Left ventricle myocardium inferior (tissue), 1 donor: ENCODE measurements at regions not wholly inside any gene's neighbourhood (a gene's known extent, or its start where the extent isn't known, plus 50 kb on each side); places are given as distances from the start of the nearest gene placed in this dataset.

Source experiments
- DNase-seq: peaks from one replicate; pipeline ENCODE4 v3.0.0-alpha.2; 2020
- H3K27ac ChIP-seq: fragments of 200-600 bp; replicated peaks from 2 replicates; pipeline ENCODE4 v1.8.0; 2021
- H3K27me3 ChIP-seq: fragments of 200-600 bp; 2 replicates; pipeline ENCODE4 v1.8.0; 2021; ENCODE audit warnings: low read depth
- H3K36me3 ChIP-seq: fragments of 200-600 bp; 2 replicates; pipeline ENCODE4 v1.8.0; 2021
- H3K4me1 ChIP-seq: fragments of 200-600 bp; 2 replicates; pipeline ENCODE4 v1.8.0; 2021
- H3K4me3 ChIP-seq: fragments of 200-600 bp; 2 replicates; pipeline ENCODE4 v1.8.0; 2021; ENCODE audit warnings: mild to moderate bottlenecking, moderate library complexity
- H3K9me3 ChIP-seq: fragments of 200-600 bp; replicated peaks from 2 replicates; pipeline ENCODE4 v1.8.0; 2021
- CTCF ChIP-seq: fragments of 200-600 bp; IDR thresholded peaks from 2 replicates; pipeline ENCODE4 v1.8.0; 2021; ENCODE audit warnings: antibody characterized with exemption, mild to moderate bottlenecking, borderline replicate concordance
- intact Hi-C: fragments of 100-400 bp; cut with micrococcal nuclease; formaldehyde crosslinking; loops from one replicate; pipeline ENCODE4 v1.11.0; 2022
- donor health status: DM: no; HTN: yes; CAD: no; lungs with severe emphysema.

GRCh38 chr10:123513870-123514269, 152.3 kb upstream of the GPR26 start:
- no peak for TF ChIP-seq CTCF
- H3K4me1 ChIP-seq, result no peaks in the 10 kb centered on the region
- no peak for DNase-seq
- H3K36me3 ChIP-seq, result no peaks in the 10 kb centered on the region
- no peak overlapping the region for H3K27ac ChIP-seq
- H3K9me3 ChIP-seq, result no peaks in the 10 kb centered on the region
- no peak overlapping the region for H3K4me3 ChIP-seq
- H3K27me3 ChIP-seq, result peaks cover 67% of the 10 kb centered on the region
- intact Hi-C loops, result no loop called here

- no peaks in the 10 kb centered on the region for H3K4me1 ChIP-seq
- intact Hi-C loops, result no loop called here
- H3K9me3 ChIP-seq, result no peaks in the 10 kb centered on the region
- no peak for DNase-seq
- H3K27me3 ChIP-seq, result peaks cover 73% of the 10 kb centered on the region
- H3K36me3 ChIP-seq, result no peaks in the 10 kb centered on the region
- TF ChIP-seq CTCF, result no peak
- H3K4me3 ChIP-seq, result no peak overlapping the region
- no peak overlapping the region for H3K27ac ChIP-seq
Measured at GRCh38 chr10:123514996-123515395, 151.2 kb upstream of the GPR26 start.

- Histone ChIP-seq H3K27me3 (peaks cover 74% of the 10 kb centered on the region), H3K27ac (no peak overlapping the region), H3K4me1 (no peaks in the 10 kb centered on the region), H3K36me3 (no peaks in the 10 kb centered on the region), H3K9me3 (no peaks in the 10 kb centered on the region), H3K4me3 (no peak overlapping the region)
- TF ChIP-seq CTCF, result no peak
- intact Hi-C loops, result no loop called here
- no peak for DNase-seq
Measured at GRCh38 chr10:123515661-123516060, 150.5 kb upstream of the GPR26 start.

GRCh38 chr10:123516291-123516690, 149.9 kb upstream of the GPR26 start:
- no peak for TF ChIP-seq CTCF
- no peaks in the 10 kb centered on the region for H3K4me1 ChIP-seq
- peaks cover 77% of the 10 kb centered on the region for H3K27me3 ChIP-seq
- H3K27ac ChIP-seq, result no peak overlapping the region
- intact Hi-C loops, result no loop called here
- no peak overlapping the region for H3K4me3 ChIP-seq
- H3K36me3 ChIP-seq, result no peaks in the 10 kb centered on the region
- DNase-seq, result no peak
- H3K9me3 ChIP-seq, result no peaks in the 10 kb centered on the region

GRCh38 chr10:123517426-123517825, 148.7 kb upstream of the GPR26 start:
- TF ChIP-seq CTCF, result no peak
- no peaks in the 10 kb centered on the region for H3K36me3 ChIP-seq
- H3K27ac ChIP-seq, result no peak overlapping the region
- peaks cover 79% of the 10 kb centered on the region for H3K27me3 ChIP-seq
- no peak for DNase-seq
- H3K4me1 ChIP-seq, result no peaks in the 10 kb centered on the region
- intact Hi-C loops, result no loop called here
- no peaks in the 10 kb centered on the region for H3K9me3 ChIP-seq
- H3K4me3 ChIP-seq, result no peak overlapping the region

- H3K36me3 ChIP-seq, result no peaks in the 10 kb centered on the region
- H3K27ac ChIP-seq, result no peak overlapping the region
- intact Hi-C loops, result no loop called here
- H3K27me3 ChIP-seq, result peaks cover 78% of the 10 kb centered on the region
- no peaks in the 10 kb centered on the region for H3K4me1 ChIP-seq
- TF ChIP-seq CTCF, result no peak
- H3K9me3 ChIP-seq, result no peaks in the 10 kb centered on the region
- H3K4me3 ChIP-seq, result no peak overlapping the region
- DNase-seq, result no peak
Measured at GRCh38 chr10:123517901-123518300, 148.3 kb upstream of the GPR26 start.
